AG09309 (cell line): ENCODE measurements at regions not wholly inside any gene's neighbourhood (a gene's known extent, or its start where the extent isn't known, plus 50 kb on each side); places are given as distances from the start of the nearest gene placed in this dataset.

Experiments
- DNase-seq: peaks from one replicate; pipeline ENCODE4 v3.0.0-alpha.2; 2010; ENCODE audit warnings: low read depth
- H3K4me3 ChIP-seq: 2 replicates; pipeline ENCODE4 v1.5.1; 2011; ENCODE audit warnings: mild to moderate bottlenecking, low read depth, low read length, moderate library complexity; ENCODE audit not compliant: control insufficient read depth
- CTCF ChIP-seq: IDR thresholded peaks from 2 replicates; pipeline ENCODE4 v1.5.1; 2011; ENCODE audit warnings: mild to moderate bottlenecking, low read depth, low read length, inconsistent platforms; ENCODE audit not compliant: insufficient read depth, control insufficient read depth; ENCODE audit errors: missing control alignments

DNA sequence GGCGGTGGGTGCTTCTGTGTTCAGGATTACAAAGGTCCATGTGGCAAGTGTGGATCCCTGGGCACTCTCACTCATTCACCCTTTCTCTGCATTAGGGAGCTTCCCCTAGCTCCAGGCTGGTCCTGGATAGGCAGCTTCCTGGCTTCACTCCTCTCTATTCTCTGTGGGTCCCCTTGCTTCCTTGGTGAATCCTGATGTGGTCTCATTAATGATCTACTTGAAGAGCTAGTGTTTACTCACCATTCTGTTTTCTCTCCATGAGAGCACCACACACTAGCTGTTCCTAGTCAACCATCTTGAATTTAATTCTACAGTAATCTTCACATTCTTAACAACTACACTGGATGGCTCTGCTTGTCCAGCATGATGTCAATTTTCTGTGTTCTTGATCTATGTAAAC lies 90.0 kb upstream of the PLPPR1 start:
- H3K4me3 ChIP-seq: no peak overlapping the region
- DNase-seq: no peak
- TF ChIP-seq CTCF: no peak

DNA sequence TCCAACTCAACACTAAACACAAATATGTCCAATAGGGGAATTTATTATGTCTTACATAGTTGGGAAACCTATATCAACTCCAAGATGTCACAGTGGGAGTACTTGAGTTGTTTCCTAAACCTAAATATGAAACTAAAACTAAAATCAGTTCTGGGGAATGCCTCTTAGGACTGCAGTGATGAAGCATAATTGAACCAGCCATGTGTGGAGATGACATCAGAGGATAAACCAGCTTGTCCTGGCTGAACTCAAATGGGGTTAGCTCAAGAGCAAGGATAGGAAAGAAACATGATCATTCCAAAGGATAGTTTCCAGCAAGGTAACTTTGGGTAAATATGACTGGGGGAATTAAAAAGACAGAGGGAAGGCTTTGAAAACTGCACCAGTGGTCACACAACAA lies 88.9 kb upstream of the PLPPR1 start:
- no peak for DNase-seq
- TF ChIP-seq CTCF: no peak
- no peak overlapping the region for H3K4me3 ChIP-seq

DNA sequence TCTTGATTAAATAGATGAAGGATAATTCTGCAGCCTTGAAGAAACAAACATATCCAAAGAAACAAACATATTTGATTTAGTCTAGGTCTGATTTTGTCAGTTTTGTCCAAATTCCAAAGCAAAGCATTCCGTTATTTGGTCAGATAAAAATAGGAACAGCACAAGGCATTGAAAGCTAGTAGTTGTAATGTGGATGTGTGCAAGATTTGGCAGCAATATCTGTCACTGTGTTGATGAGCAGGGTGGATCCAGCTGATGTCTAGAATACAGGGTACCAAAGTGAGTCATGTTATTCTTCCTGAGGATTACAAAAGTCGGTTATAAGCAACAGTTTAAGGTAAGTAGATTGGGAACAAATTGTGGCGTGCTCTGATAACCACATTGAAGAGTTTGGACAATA lies 69.3 kb upstream of the PLPPR1 start:
- no peak overlapping the region for H3K4me3 ChIP-seq
- DNase-seq: no peak
- TF ChIP-seq CTCF: no peak
